ENCODE measurements at regions not wholly inside any gene's neighbourhood (a gene's known extent, or its start where the extent isn't known, plus 50 kb on each side); places are given as distances from the start of the nearest gene placed in this dataset.

DNA sequence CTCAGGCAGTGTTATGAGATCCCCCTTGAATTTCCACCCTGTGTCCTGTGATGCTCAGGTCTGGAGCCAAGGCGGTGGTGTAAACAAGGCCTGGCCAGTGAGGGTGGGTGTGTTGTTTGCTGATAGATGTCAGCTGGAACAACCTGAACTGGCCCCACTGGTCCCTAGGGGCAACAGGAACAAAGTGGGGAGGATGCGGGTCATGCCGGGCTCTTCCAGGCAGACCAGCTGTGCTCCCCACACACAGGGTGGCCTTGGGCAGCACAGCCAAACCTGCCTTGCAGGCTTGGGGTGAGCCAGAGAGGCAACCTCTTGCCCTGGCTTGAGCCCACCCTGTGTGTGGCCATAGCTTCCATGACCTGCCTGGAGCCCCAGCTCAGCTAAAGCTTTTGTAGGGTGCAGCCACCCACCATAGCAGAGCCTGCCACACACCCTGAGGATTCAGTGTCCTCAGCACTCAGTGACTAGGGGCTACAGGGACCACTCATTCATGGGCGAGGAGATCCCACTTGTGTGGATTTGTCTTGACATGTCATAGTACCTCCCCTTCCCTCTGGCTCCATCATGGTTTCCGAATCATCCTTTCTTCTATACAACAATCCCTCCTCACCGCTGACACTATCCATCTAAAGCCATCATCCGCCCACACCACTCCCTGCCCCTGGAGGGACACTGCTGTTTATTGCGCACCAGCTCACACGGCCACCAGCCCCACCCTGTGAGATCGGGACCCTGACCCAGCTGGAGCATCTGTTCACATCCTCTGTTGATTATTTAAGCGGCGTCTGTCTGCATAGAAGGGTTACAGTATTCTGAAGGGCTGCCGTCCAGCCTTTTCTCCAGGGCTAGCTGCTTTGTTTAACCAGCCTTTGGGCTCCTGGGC, 268.8 kb downstream of the CYP26B1 start:
- WGBS, 2 donors (ENCODE audit: extremely low coverage in 2 of 2, insufficient read length in 2 of 2, insufficient replicate concordance in 1 of 2), result 100% methylated on average over 1 of the region's 13 CpGs; no CpG with 5 or more reads in 1 of the 2 donors

DNA sequence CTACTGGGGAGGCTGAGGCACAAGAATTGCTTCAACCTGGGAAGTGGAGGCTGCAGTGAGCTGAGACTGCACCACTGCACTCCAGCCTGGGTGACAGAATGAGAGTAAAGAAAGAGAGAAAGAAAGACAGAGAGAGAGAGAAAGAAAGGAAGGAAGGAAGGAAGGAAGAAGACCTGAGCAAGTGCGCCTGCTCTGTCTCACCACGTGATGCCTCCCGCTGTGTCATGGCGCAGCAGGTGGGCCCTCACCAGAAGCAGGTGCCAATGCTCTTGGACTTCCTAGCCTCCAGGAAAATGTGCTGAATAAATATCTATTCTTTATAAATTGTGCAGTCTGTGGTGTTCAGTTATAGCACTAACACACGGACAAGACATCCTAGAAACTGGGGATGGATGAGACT, 270.0 kb downstream of the CYP26B1 start:
- H3K14ac ChIP-seq (ENCODE audit: low read length), result no peak overlapping the region
- H2BK12ac ChIP-seq (ENCODE audit: low read length), result no peak overlapping the region
- no peak overlapping the region for H4K91ac ChIP-seq (ENCODE audit: low read depth, low read length, poor library complexity)
- no peak overlapping the region for H2AFZ ChIP-seq (ENCODE audit: low read length)
- H3K36me3 ChIP-seq (replicated peaks in 1 of 2; ENCODE audit: control insufficient read depth in 2 of 2, insufficient read depth in 2 of 2, low read length in 2 of 2), result no peaks in the 10 kb centered on the region
- H3K27me3 ChIP-seq (ENCODE audit: control insufficient read depth in 3 of 3, insufficient read depth in 3 of 3, low read depth in 1 of 3, low read length in 3 of 3), result no peaks in the 10 kb centered on the region
- H3K9me3 ChIP-seq (replicated peaks in 1 of 2; ENCODE audit: control insufficient read depth in 2 of 2, insufficient read depth in 1 of 2, low read depth in 1 of 2, low read length in 2 of 2), result no peaks in the 10 kb centered on the region
- H3K18ac ChIP-seq (ENCODE audit: low read length), result no peak overlapping the region
- no peak overlapping the region for H2BK15ac ChIP-seq (ENCODE audit: low read length)
- H3K23ac ChIP-seq (ENCODE audit: low read depth, low read length, poor library complexity), result no peak overlapping the region
- no peak overlapping the region for H2BK120ac ChIP-seq (ENCODE audit: low read depth, low read length)
- no peak overlapping the region for H3K4me2 ChIP-seq (ENCODE audit: insufficient read depth, low read length, poor library complexity, severe bottlenecking)
- H3K4me1 ChIP-seq (ENCODE audit: control insufficient read depth in 2 of 2, insufficient read depth in 1 of 2, low read depth in 1 of 2, low read length in 2 of 2), result peaks cover 0 to 2% of the 10 kb centered on the region in 2 donors
- H3K27ac ChIP-seq (replicated peaks; ENCODE audit: low read length), result no peak overlapping the region
- H3K9ac ChIP-seq (ENCODE audit: low read depth, low read length, poor library complexity), result no peak overlapping the region
- no peak for DNase-seq (ENCODE audit: low spot score)
- H2AK5ac ChIP-seq (ENCODE audit: low read depth, low read length), result no peak overlapping the region
- no peak overlapping the region for H4K8ac ChIP-seq (ENCODE audit: low read depth, low read length)
- no peak overlapping the region for H3K4ac ChIP-seq (ENCODE audit: low read length)
- H3K4me3 ChIP-seq (ENCODE audit: low read length in 2 of 2), result no peak overlapping the region
- no peaks in the 10 kb centered on the region for H3K79me1 ChIP-seq (ENCODE audit: low read depth, low read length)
- H2BK5ac ChIP-seq (ENCODE audit: low read length), result no peak overlapping the region
- WGBS, 2 donors (ENCODE audit: extremely low coverage in 2 of 2, insufficient read length in 2 of 2, insufficient replicate concordance in 1 of 2), result no CpG with 5 or more reads among the region's 5 CpGs

More for the DNA sequence above, 268.8 kb downstream of the CYP26B1 start:
- Histone ChIP-seq H4K91ac (ENCODE audit: low read depth, low read length, poor library complexity) (no peak overlapping the region), H2BK15ac (ENCODE audit: low read length) (no peak overlapping the region), H3K14ac (ENCODE audit: low read length) (peak overlapping the region; percentile 33), H3K9ac (ENCODE audit: low read depth, low read length, poor library complexity) (no peak overlapping the region), H2AK5ac (ENCODE audit: low read depth, low read length) (no peak overlapping the region), H3K27me3 (ENCODE audit: control insufficient read depth in 3 of 3, insufficient read depth in 3 of 3, low read depth in 1 of 3, low read length in 3 of 3) (no peaks in the 10 kb centered on the region), H3K79me1 (ENCODE audit: low read depth, low read length) (no peaks in the 10 kb centered on the region), H3K23ac (ENCODE audit: low read depth, low read length, poor library complexity) (no peak overlapping the region), H2AFZ (ENCODE audit: low read length) (no peak overlapping the region), H3K9me3 (replicated peaks in 1 of 2; ENCODE audit: control insufficient read depth in 2 of 2, insufficient read depth in 1 of 2, low read depth in 1 of 2, low read length in 2 of 2) (no peaks in the 10 kb centered on the region), H3K4me1 (ENCODE audit: control insufficient read depth in 2 of 2, insufficient read depth in 1 of 2, low read depth in 1 of 2, low read length in 2 of 2) (no peaks in the 10 kb centered on the region), H3K4ac (ENCODE audit: low read length) (no peak overlapping the region), H3K36me3 (replicated peaks in 1 of 2; ENCODE audit: control insufficient read depth in 2 of 2, insufficient read depth in 2 of 2, low read length in 2 of 2) (no peaks in the 10 kb centered on the region), H3K4me2 (ENCODE audit: insufficient read depth, low read length, poor library complexity, severe bottlenecking) (no peak overlapping the region), H2BK12ac (ENCODE audit: low read length) (no peak overlapping the region), H2BK120ac (ENCODE audit: low read depth, low read length) (no peak overlapping the region), H3K27ac (replicated peaks; ENCODE audit: low read length) (no peak overlapping the region), H2BK5ac (ENCODE audit: low read length) (no peak overlapping the region), H3K4me3 (ENCODE audit: low read length in 2 of 2) (no peak overlapping the region), H3K18ac (ENCODE audit: low read length) (peak overlapping the region; percentile 46), H4K8ac (ENCODE audit: low read depth, low read length) (no peak overlapping the region)
- DNase-seq (ENCODE audit: low spot score), result no peak

DNA sequence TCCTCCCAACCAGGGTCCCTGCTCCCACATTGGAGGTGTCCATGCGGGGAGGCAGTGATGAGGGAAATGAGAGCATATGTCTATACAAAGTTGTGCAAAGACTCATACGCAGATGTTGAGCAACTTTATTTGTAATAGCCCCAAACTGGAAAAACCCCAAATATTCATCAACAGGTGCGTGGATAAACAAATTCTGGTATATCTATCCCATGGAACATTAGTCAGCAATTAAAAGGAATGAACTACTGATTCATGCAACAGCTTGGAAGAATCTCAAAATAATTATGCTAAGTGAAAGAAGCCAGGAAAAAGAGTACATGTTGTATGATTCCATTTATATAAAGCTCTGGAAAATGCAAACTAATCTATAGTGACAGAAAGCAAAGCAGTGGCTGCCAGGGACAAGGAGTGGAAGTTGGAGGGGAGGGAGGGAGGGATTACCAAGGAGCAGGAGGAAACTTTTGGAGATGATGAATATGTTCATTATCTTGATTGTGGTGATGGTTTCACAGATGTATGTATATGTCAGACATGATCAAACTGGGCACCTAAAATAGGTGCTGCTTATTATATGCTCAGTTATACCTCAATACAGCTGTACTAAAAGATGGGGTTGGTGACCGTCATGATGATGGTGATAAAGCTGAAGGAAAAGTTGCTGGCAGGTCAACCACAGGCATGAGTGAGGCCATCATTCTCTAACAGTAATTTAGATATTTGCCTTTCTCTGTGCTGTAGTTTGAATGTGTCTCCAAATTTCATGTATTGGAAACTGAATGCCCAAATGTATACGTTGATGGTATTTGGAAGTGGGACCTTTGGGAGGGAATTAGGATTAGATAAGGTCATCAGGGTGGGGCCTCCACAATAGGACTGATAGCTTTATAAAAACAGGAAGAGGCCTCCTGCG, 270.9 kb downstream of the CYP26B1 start:
- no peak overlapping the region for H3K4ac ChIP-seq (ENCODE audit: low read length)
- H3K79me1 ChIP-seq (ENCODE audit: low read depth, low read length), result no peaks in the 10 kb centered on the region
- no peak overlapping the region for H3K4me2 ChIP-seq (ENCODE audit: insufficient read depth, low read length, poor library complexity, severe bottlenecking)
- H3K18ac ChIP-seq (ENCODE audit: low read length), result no peak overlapping the region
- no peak overlapping the region for H3K27ac ChIP-seq (replicated peaks; ENCODE audit: low read length)
- H4K91ac ChIP-seq (ENCODE audit: low read depth, low read length, poor library complexity), result no peak overlapping the region
- no peaks in the 10 kb centered on the region for H3K9me3 ChIP-seq (replicated peaks in 1 of 2; ENCODE audit: control insufficient read depth in 2 of 2, insufficient read depth in 1 of 2, low read depth in 1 of 2, low read length in 2 of 2)
- no CpG with 5 or more reads among the region's 6 CpGs for WGBS, 2 donors (ENCODE audit: extremely low coverage in 2 of 2, insufficient read length in 2 of 2, insufficient replicate concordance in 1 of 2)
- H3K27me3 ChIP-seq (ENCODE audit: control insufficient read depth in 3 of 3, insufficient read depth in 3 of 3, low read depth in 1 of 3, low read length in 3 of 3), result no peaks in the 10 kb centered on the region
- H2BK12ac ChIP-seq (ENCODE audit: low read length), result no peak overlapping the region
- H3K4me3 ChIP-seq (ENCODE audit: low read length in 2 of 2), result no peak overlapping the region
- H2AFZ ChIP-seq (ENCODE audit: low read length), result no peak overlapping the region
- no peak overlapping the region for H3K9ac ChIP-seq (ENCODE audit: low read depth, low read length, poor library complexity)
- no peak overlapping the region for H2BK120ac ChIP-seq (ENCODE audit: low read depth, low read length)
- H2BK15ac ChIP-seq (ENCODE audit: low read length), result no peak overlapping the region
- H4K8ac ChIP-seq (ENCODE audit: low read depth, low read length), result no peak overlapping the region
- H2BK5ac ChIP-seq (ENCODE audit: low read length), result no peak overlapping the region
- H2AK5ac ChIP-seq (ENCODE audit: low read depth, low read length), result no peak overlapping the region
- no peak overlapping the region for H3K23ac ChIP-seq (ENCODE audit: low read depth, low read length, poor library complexity)
- DNase-seq (ENCODE audit: low spot score), result no peak
- H3K14ac ChIP-seq (ENCODE audit: low read length), result no peak overlapping the region
- no peaks in the 10 kb centered on the region for H3K36me3 ChIP-seq (replicated peaks in 1 of 2; ENCODE audit: control insufficient read depth in 2 of 2, insufficient read depth in 2 of 2, low read length in 2 of 2)
- H3K4me1 ChIP-seq (ENCODE audit: control insufficient read depth in 2 of 2, insufficient read depth in 1 of 2, low read depth in 1 of 2, low read length in 2 of 2), result peaks cover 0 to 2% of the 10 kb centered on the region in 2 donors

Measured in neuronal stem cell (in vitro differentiated cells).